Upper lobe of left lung (tissue), 6 donors: ENCODE measurements at regions not wholly inside any gene's neighbourhood (a gene's known extent, or its start where the extent isn't known, plus 50 kb on each side); places are given as distances from the start of the nearest gene placed in this dataset.

Experiments used
- ATAC-seq, 2 donors: fragments of 200-7000 bp; cut with Tn5 transposase; one replicate each; pipeline ENCODE4 v1.9.1; 2022; ENCODE audit warnings: mild to moderate bottlenecking in 2 of 2, moderate library complexity in 2 of 2; ENCODE audit not compliant: low FRiP score in 2 of 2
- DNase-seq, 2 donors: peaks; one replicate each; pipeline ENCODE4 v3.0.0-alpha.2; 2019 to 2020
- H3K27ac ChIP-seq, 4 donors: fragments of 200-600 bp; sonication (generic); one replicate each; pipeline ENCODE4 v1.5.1; 2016 to 2019
- H3K27me3 ChIP-seq, 4 donors: fragments of 200-600 bp; sonication (generic); one replicate each; pipeline ENCODE4 v1.5.1; 2017 to 2019
- H3K36me3 ChIP-seq, 4 donors: fragments of 200-600 bp; sonication (generic); one replicate each; pipeline ENCODE4 v1.5.1; 2016 to 2019
- H3K4me1 ChIP-seq, 4 donors: fragments of 200-600 bp; sonication (generic); one replicate each; pipeline ENCODE4 v1.5.1; 2018 to 2019
- H3K4me3 ChIP-seq, 4 donors: fragments of 200-600 bp; sonication (generic); one replicate each; pipeline ENCODE4 v1.5.1; 2017 to 2019; ENCODE audit warnings: mild to moderate bottlenecking in 2 of 4, moderate library complexity in 1 of 4
- H3K9me3 ChIP-seq, 4 donors: fragments of 200-600 bp; sonication (generic); one replicate each; pipeline ENCODE4 v1.5.1; 2018 to 2019
- EP300 ChIP-seq, 4 donors: sonication (generic); formaldehyde crosslinking; IDR thresholded peaks; one replicate each; pipeline ENCODE4 v1.5.1; 2017; ENCODE audit warnings: antibody characterized with exemption in 4 of 4, control low read depth in 2 of 4
- POLR2A ChIP-seq, 4 donors: fragments of 450-650 bp; IDR thresholded peaks; one replicate each; pipeline ENCODE4 v1.5.1; 2016 to 2017; ENCODE audit warnings: antibody characterized with exemption in 4 of 4, mild to moderate bottlenecking in 2 of 4
- POLR2AphosphoS5 ChIP-seq, 2 donors: sonication (generic); formaldehyde crosslinking; IDR thresholded peaks; one replicate each; pipeline ENCODE4 v1.5.1; 2017; ENCODE audit warnings: antibody characterized with exemption in 2 of 2
- WGBS, 2 donors: methylation state at CpG; one replicate each; pipeline ENCODE4 v1.1.5; 2017 to 2018; 5-methylcytosine and 5-hydroxymethylcytosine counted together
- TF ChIP-seq, protein P1 (sequence below), 6 experiments: fragments of 450-650 bp in 4 of 6; fragments of 200-600 bp in 2 of 6; sonication (generic) in 2 of 6; IDR thresholded peaks; one replicate each; pipeline ENCODE4 v1.5.1; 2016 to 2019; ENCODE audit warnings: antibody characterized with exemption in 6 of 6
- donor health status: DM: no; HTN: no; CAD: no; lungs with moderate emphysema.
- donor health status: DM: no; HTN: yes; CAD: no; lungs with severe emphysema.

DNA sequence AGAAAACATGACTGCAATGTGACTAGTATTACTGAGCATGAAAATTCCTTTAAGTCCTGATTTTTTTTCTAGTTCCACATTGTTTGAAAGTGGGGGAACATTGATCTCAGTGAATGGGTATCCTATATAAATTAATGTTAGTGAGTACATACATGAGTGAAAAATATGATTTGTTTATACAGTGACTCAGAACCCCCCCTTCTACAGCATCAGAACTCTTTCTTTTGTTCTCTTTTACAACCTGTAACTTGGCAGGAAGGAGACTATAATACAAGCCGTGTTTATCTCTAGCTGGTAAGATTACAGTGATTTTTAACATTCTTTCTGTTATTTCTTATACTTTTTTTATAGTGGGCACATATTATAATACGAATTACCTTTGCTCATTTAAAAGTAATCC is 384.7 kb downstream of the PDCD6IP start:
- no peaks in the 10 kb centered on the region for H3K36me3 ChIP-seq
- DNase-seq (no peak), ATAC-seq (no peak)
- 49 to 57% methylated on average over 2 of the region's 2 CpGs for WGBS, 2 donors
- peaks cover 0 to 17% (median 0%) of the 10 kb centered on the region in 4 donors for H3K4me1 ChIP-seq
- H3K27me3 ChIP-seq: no peaks in the 10 kb centered on the region
- H3K27ac ChIP-seq: no peak overlapping the region
- TF ChIP-seq POLR2AphosphoS5 (IDR thresholded peaks at IDR 0.05): no peak
- TF ChIP-seq POLR2A (IDR thresholded peaks at IDR 0.05): no peak
- TF ChIP-seq EP300 (IDR thresholded peaks at IDR 0.05): no peak
- TF ChIP-seq, protein P1, sequence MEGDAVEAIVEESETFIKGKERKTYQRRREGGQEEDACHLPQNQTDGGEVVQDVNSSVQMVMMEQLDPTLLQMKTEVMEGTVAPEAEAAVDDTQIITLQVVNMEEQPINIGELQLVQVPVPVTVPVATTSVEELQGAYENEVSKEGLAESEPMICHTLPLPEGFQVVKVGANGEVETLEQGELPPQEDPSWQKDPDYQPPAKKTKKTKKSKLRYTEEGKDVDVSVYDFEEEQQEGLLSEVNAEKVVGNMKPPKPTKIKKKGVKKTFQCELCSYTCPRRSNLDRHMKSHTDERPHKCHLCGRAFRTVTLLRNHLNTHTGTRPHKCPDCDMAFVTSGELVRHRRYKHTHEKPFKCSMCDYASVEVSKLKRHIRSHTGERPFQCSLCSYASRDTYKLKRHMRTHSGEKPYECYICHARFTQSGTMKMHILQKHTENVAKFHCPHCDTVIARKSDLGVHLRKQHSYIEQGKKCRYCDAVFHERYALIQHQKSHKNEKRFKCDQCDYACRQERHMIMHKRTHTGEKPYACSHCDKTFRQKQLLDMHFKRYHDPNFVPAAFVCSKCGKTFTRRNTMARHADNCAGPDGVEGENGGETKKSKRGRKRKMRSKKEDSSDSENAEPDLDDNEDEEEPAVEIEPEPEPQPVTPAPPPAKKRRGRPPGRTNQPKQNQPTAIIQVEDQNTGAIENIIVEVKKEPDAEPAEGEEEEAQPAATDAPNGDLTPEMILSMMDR (IDR thresholded peaks at IDR 0.05): no peak
- no peaks in the 10 kb centered on the region for H3K9me3 ChIP-seq
- H3K4me3 ChIP-seq: no peak overlapping the region

DNA sequence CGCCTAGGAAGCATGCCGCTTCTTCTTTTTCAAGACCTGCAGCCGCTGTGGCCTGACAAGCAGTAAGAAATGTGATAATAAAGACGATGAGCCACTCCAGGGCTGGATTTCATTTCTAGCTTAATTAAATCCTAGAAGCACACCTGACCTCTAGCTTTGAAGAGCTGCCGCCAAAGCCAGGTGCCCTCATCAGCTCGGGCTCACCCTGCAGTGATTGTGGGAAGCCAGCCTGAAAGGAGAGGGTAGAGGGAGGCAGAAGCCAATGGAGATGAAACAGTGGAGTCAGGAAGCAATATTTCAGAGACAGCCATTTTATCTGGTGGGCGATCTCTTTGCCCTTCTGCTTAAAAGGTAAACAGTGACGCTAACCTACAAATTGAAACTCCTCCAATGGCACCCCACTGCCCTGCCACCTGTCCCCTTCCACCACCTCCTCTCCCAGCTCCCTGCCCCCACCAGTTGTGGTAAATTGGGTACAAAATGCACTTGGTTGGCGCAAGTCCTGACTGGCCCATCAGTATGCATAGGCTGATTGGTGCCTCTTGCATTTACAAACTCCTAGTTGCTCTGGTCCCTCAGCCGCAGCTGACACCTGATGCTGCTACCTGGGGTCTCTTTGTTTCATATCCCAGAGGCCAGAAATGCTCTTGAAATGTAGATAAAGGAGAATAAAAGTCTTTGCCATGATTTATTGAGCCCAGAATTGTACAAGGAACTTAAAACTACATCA is 385.3 kb downstream of the PDCD6IP start:
- DNase-seq (no peak), ATAC-seq (no peak)
- 82 to 84% methylated on average over 10 of the region's 10 CpGs for WGBS, 2 donors
- TF ChIP-seq, protein P1 (IDR thresholded peaks at IDR 0.05): no peak
- TF ChIP-seq POLR2A (IDR thresholded peaks at IDR 0.05) (no peak), EP300 (IDR thresholded peaks at IDR 0.05) (no peak)
- Histone ChIP-seq H3K4me3 (no peak overlapping the region), H3K4me1 (peaks cover 0 to 12% (median 0%) of the 10 kb centered on the region in 4 donors), H3K27me3 (no peaks in the 10 kb centered on the region), H3K27ac (no peak overlapping the region), H3K9me3 (no peaks in the 10 kb centered on the region), H3K36me3 (no peaks in the 10 kb centered on the region)

DNA sequence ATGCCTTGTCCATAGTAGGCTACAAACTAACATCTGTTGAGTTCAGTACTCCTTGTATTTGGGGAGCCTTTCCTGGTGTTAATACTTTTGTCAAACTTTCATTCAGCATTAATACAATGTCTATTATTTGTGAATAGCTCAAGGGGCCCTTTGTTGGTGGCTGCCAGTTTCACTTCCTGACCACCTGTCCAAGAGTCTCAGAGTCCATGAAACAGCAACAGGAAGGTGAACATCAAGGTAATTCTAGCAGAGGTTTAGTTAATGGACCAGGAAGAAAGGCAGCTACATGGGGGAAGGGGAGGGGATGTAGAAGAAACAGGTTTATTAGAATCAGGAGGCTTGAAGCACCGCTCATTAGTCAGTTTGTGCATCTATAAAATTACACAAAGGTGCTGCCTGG is 386.9 kb downstream of the PDCD6IP start:
- Histone ChIP-seq H3K4me1 (peaks cover 0 to 4% (median 0%) of the 10 kb centered on the region in 4 donors), H3K27me3 (no peaks in the 10 kb centered on the region), H3K4me3 (no peak overlapping the region), H3K9me3 (no peaks in the 10 kb centered on the region), H3K36me3 (no peaks in the 10 kb centered on the region), H3K27ac (no peak overlapping the region)
- DNase-seq (no peak), ATAC-seq (no peak)
- WGBS, 2 donors: 86 to 91% methylated on average over 1 of the region's 1 CpG
- TF ChIP-seq EP300 (IDR thresholded peaks at IDR 0.05) (no peak), POLR2A (IDR thresholded peaks at IDR 0.05) (no peak), POLR2AphosphoS5 (IDR thresholded peaks at IDR 0.05) (no peak)
- TF ChIP-seq, protein P1 (IDR thresholded peaks at IDR 0.05): no peak

DNA sequence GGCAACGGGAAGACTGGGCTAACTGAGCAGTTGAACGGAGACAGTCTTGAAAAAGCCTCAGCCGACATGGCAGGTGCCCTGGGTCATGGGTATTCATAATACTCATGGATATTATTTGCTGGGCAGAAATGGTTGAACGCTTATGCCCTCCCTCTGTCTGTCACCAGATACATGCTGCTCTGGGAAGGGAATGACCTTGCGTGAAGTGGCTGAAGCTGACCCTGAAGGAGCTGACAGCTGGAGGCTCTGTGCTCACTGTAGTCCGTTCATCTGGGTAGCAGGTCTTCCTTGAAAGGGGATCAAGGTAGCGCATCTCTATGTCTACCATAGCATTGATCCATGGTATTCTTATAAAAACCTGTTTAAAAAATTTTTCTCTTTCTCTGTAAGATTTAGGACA is 390.7 kb downstream of the PDCD6IP start:
- H3K4me1 ChIP-seq: no peaks in the 10 kb centered on the region
- TF ChIP-seq, protein P1 (IDR thresholded peaks at IDR 0.05): no peak
- TF ChIP-seq POLR2AphosphoS5 (IDR thresholded peaks at IDR 0.05) (no peak), EP300 (IDR thresholded peaks at IDR 0.05) (no peak), POLR2A (IDR thresholded peaks at IDR 0.05) (no peak)
- no peak for ATAC-seq
- no peak overlapping the region for H3K4me3 ChIP-seq
- no peaks in the 10 kb centered on the region for H3K9me3 ChIP-seq
- no peaks in the 10 kb centered on the region for H3K27me3 ChIP-seq
- no peaks in the 10 kb centered on the region for H3K36me3 ChIP-seq
- H3K27ac ChIP-seq: no peak overlapping the region
- 83 to 95% methylated on average over 7 of the region's 7 CpGs for WGBS, 2 donors
- no peak for DNase-seq

DNA sequence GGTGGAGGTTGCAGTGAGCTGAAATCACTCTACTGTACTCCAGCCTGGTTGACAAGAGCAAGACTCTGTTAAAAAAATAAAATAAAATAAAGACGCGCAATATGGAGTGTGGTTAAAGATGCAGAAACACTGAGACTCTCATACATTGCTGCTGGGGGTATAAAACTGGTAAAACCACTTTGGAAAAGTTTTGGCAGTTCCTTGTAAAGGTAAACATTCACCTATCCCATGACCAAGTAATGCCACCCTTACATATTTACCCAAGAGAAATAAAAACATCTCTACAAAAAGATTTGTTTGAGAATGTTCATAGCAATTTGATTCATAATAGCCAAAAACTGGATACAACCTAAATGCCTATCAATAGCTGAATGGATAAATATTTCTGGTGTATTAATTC is 398.5 kb downstream of the PDCD6IP start:
- WGBS, 2 donors: 74 to 76% methylated on average over 2 of the region's 2 CpGs
- TF ChIP-seq POLR2A (IDR thresholded peaks at IDR 0.05) (no peak), EP300 (IDR thresholded peaks at IDR 0.05) (no peak), POLR2AphosphoS5 (IDR thresholded peaks at IDR 0.05) (no peak)
- TF ChIP-seq, protein P1 (IDR thresholded peaks at IDR 0.05): no peak
- Histone ChIP-seq H3K27me3 (no peaks in the 10 kb centered on the region), H3K4me3 (no peak overlapping the region), H3K27ac (peak overlapping the region in 2 of 4 donors; percentile 44 to 49), H3K36me3 (no peaks in the 10 kb centered on the region), H3K9me3 (no peaks in the 10 kb centered on the region), H3K4me1 (peaks cover 0 to 11% (median 0%) of the 10 kb centered on the region in 4 donors)
- ATAC-seq (no peak), DNase-seq (no peak)
